Astrocyte of the spinal cord (primary cell): ENCODE measurements at regions not wholly inside any gene's neighbourhood (a gene's known extent, or its start where the extent isn't known, plus 50 kb on each side); places are given as distances from the start of the nearest gene placed in this dataset.

ENCODE experiments used
- DNase-seq: peaks from one replicate; pipeline ENCODE4 v3.0.0; 2011; ENCODE audit warnings: low read depth, low spot score
- H3K4me3 ChIP-seq: 2 replicates; pipeline ENCODE4 v1.5.1; 2011; ENCODE audit warnings: low read depth, mild to moderate bottlenecking, low read length, moderate library complexity
- in situ Hi-C: cut with HindIII; loops from 2 replicates; pipeline ENCODE4 v1.10.0; 2017; ENCODE audit warnings: low sequenced_read_pairs
- TF ChIP-seq, protein P1 (sequence below): IDR thresholded peaks from 2 replicates; pipeline ENCODE4 v1.5.1; 2012; ENCODE audit warnings: low read depth, mild to moderate bottlenecking, low read length, inconsistent platforms

GRCh38 chr12:80032946-80033345 lies 66.4 kb upstream of the OTOGL start:
- in situ Hi-C loops, result no loop called here
- no peak for DNase-seq
- TF ChIP-seq, protein P1, sequence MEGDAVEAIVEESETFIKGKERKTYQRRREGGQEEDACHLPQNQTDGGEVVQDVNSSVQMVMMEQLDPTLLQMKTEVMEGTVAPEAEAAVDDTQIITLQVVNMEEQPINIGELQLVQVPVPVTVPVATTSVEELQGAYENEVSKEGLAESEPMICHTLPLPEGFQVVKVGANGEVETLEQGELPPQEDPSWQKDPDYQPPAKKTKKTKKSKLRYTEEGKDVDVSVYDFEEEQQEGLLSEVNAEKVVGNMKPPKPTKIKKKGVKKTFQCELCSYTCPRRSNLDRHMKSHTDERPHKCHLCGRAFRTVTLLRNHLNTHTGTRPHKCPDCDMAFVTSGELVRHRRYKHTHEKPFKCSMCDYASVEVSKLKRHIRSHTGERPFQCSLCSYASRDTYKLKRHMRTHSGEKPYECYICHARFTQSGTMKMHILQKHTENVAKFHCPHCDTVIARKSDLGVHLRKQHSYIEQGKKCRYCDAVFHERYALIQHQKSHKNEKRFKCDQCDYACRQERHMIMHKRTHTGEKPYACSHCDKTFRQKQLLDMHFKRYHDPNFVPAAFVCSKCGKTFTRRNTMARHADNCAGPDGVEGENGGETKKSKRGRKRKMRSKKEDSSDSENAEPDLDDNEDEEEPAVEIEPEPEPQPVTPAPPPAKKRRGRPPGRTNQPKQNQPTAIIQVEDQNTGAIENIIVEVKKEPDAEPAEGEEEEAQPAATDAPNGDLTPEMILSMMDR, result no peak
- no peak overlapping the region for H3K4me3 ChIP-seq

GRCh38 chr12:80031229-80031628 lies 68.1 kb upstream of the OTOGL start:
- TF ChIP-seq, protein P1, result no peak
- H3K4me3 ChIP-seq, result no peak overlapping the region
- in situ Hi-C loops, result no loop called here
- DNase-seq, result no peak

DNA sequence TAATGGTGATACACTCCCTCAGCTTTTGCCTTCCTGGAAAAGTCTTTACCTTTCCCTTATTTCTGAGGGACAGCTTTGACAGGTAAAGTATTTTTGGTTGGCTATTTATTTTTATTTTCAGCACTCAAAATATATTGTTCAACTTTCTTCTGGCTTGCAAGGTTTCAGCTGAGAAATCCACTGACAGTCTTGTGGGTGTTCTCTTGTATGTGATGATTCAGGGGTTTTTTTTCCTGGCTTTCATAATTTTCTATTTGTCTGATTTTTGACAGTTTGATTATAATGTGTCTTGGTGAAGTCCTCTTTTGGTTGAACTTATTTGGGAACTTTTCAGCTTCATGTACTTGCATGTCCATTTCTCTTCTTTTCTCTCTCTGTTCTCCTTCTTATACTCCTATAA lies 73.7 kb upstream of the OTOGL start:
- H3K4me3 ChIP-seq, result no peak overlapping the region
- TF ChIP-seq, protein P1, result no peak
- in situ Hi-C loops, result no loop called here
- DNase-seq, result no peak

DNA sequence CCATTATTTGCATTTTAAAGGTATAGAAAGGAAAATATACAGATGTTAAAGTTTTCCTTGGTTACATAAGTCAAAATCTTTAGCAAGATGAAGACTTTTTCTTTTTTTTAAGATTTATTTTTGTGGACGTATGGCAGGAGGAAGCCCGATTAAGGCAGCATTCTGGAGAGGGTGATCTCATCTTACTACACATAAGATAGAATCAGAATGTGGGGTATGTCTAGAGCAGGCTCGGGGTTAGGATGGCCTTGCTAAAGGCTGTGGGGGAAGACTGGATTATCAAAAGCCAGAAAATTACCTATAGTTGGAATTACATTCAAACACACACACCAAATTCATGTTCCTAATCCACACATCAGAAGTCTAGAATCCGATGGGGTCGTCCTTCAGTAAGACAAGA lies 79.6 kb upstream of the OTOGL start:
- no peak for DNase-seq
- no peak overlapping the region for H3K4me3 ChIP-seq
- in situ Hi-C loops, result no loop called here
- TF ChIP-seq, protein P1, result no peak

GRCh38 chr12:80018119-80018518 lies 81.2 kb upstream of the OTOGL start:
- in situ Hi-C loops, result no loop called here
- TF ChIP-seq, protein P1, result no peak
- no peak overlapping the region for H3K4me3 ChIP-seq
- DNase-seq, result no peak

- no peak for DNase-seq
- TF ChIP-seq, protein P1, result no peak
- no peak overlapping the region for H3K4me3 ChIP-seq
- in situ Hi-C loops, result no loop called here
Measured at GRCh38 chr12:80017261-80017870, 82.0 kb upstream of the OTOGL start.
